Fibroblast of mammary gland (primary cell): ENCODE measurements at regions not wholly inside any gene's neighbourhood (a gene's known extent, or its start where the extent isn't known, plus 50 kb on each side); places are given as distances from the start of the nearest gene placed in this dataset.
A peak's percentile ranks its signal among the peaks of the same experiment; 100 is the strongest.
"Not testable (repeated sequence)": the region's sequence is repeated elsewhere in the genome, so short reads cannot be mapped to it uniquely, and the experiment has no call there.

Experiments used
- DNase-seq: peaks from one replicate; pipeline ENCODE4 v3.0.0-alpha.2; 2010; ENCODE audit warnings: low read depth
- H3K4me3 ChIP-seq: 2 replicates; pipeline ENCODE4 v1.5.1; 2011; ENCODE audit warnings: low read depth, mild to moderate bottlenecking, low read length, moderate library complexity; ENCODE audit not compliant: control insufficient read depth
- CTCF ChIP-seq: conservative IDR thresholded peaks from 2 replicates; pipeline ENCODE4 v1.5.1; 2011; ENCODE audit warnings: low read depth, low read length, inconsistent platforms; ENCODE audit not compliant: control insufficient read depth, insufficient read depth

DNA sequence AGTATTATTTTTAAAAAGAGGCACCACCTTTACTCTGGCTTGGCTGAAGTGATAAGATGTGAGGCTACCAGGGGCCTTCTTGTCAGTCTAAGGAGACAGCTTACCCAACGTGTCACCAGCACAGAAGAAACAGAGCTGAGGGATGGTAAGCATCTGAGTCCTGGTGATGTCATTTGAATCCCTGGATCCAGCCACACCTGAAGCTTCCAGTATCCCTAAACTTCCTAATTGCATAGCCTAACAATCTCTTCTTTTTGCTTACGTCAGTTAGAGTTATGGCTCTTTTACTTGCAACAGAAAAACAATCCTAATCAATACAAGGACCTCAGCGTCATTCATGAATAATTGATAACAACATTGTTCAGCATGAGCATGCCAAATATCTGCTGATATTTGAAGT lies 436.6 kb downstream of the SHISA9 start:
- no peak overlapping the region for H3K4me3 ChIP-seq
- no peak for TF ChIP-seq CTCF
- DNase-seq = no peak

GRCh38 chr16:13342675-13343074 lies 441.3 kb downstream of the SHISA9 start:
- TF ChIP-seq CTCF = no peak
- no peak for DNase-seq
- H3K4me3 ChIP-seq = no peak overlapping the region

DNA sequence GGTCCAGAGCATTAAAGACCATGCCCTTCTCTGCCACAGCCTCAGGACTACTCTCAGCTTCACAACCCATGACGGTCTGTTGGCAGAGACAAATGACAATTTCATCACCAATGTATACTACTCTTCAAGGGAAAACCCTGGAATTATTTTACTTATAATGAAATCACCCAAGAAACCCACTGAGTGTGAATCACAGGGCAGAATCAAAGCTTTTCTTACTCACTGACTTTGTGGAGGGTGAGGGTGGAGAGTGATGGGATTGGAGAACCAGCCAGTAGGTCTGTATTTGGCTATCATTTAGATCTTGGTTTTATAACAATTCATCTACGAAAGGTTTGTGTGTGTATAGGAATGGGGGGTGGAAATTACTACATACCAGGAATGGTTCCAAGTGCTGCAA lies 442.6 kb downstream of the SHISA9 start:
- DNase-seq = peak; percentile 4
- no peak for TF ChIP-seq CTCF
- no peak overlapping the region for H3K4me3 ChIP-seq

DNA sequence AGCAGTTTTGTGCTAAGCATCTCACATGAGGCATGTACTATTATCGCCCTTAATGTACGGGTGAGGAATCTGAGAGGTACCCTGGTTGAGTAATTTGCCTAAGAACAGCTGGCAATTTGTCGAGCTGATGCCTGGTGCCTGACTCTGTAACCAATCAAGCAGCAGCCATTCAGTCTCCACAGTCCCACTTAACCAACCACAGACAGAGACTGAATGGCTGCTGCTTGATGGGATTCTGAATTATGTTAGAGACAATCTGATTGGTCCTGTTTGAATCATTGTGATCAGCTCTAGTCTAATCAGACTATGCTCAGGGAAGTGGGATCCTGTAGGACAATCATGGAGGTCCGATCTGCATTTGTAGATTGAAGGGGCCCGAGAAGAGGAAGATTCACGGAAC lies 447.0 kb downstream of the SHISA9 start:
- H3K4me3 ChIP-seq = no peak overlapping the region
- TF ChIP-seq CTCF = no peak
- no peak for DNase-seq

DNA sequence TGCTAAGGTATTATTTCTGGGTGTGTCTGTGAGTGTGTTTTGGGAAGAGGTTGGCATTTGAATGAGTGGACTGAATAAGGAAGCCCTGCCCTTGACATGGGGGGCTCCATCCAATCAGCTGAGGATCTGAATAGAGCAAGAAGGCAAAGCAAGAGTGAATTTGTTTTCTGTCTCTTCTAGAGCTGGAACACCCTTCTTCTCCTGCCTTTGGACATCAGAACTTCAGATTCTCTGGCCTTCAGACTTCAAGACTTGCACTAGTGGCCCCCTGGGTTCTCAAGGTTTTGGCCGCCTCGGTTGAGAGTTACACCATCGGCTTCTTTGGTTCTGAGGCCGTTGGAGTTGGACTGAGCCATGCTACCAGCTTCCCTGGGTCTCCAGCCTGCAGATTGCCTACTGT lies 448.6 kb downstream of the SHISA9 start:
- no peak for DNase-seq
- no peak overlapping the region for H3K4me3 ChIP-seq
- TF ChIP-seq CTCF = no peak

GRCh38 chr16:13351181-13351580 lies 449.8 kb downstream of the SHISA9 start:
- no peak for DNase-seq
- H3K4me3 ChIP-seq = no peak overlapping the region
- TF ChIP-seq CTCF = no peak

- no peak for DNase-seq
- H3K4me3 ChIP-seq = no peak overlapping the region
- no peak for TF ChIP-seq CTCF
Measured at GRCh38 chr16:13351601-13352217, 450.3 kb downstream of the SHISA9 start.

DNA sequence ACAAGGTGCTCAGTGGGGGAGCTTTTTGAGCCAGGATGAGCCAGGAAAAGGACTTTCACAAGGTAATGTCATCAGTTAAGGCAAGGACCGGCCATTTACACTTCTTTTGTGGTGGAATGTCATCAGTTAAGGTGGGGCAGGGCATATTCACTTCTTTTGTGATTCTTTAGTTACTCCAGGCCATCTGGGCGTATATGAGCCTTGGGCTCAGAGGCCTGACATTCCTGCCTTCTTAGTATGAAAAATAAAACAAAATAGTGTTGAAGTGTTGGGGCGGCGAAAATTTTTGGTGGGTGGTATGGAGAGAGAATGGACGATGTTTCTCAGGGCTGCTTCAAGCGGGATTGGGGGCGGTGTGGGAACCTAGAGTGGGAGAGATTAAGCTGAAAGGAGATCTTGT lies 451.4 kb downstream of the SHISA9 start:
- not testable (repeated sequence) for H3K4me3 ChIP-seq, DNase-seq

DNA sequence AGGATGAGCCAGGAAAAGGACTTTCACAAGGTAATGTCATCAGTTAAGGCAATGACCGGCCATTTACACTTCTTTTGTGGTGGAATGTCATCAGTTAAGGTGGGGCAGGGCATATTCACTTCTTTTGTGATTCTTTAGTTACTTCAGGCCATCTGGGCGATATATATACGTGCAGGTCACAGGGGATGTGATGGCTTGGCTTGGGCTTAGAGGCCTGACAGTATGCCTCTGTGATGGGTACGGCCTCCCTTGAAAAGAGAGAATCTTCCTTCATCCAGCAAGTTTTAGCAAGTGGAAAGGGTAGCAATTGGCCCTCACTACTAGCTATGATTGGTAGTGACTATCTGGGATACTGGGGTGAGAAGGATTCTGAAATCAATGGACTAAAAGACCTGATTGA lies 456.4 kb downstream of the SHISA9 start:
- DNase-seq, H3K4me3 ChIP-seq: not testable (repeated sequence)
